H4 (cell line): ENCODE measurements at regions not wholly inside any gene's neighbourhood (a gene's known extent, or its start where the extent isn't known, plus 50 kb on each side); places are given as distances from the start of the nearest gene placed in this dataset.
"Not testable (repeated sequence)": the region's sequence is repeated elsewhere in the genome, so short reads cannot be mapped to it uniquely, and the experiment has no call there.

Experiments used
- DNase-seq: peaks from one replicate; pipeline ENCODE4 v3.0.0-alpha.2; 2015; ENCODE audit warnings: low spot score

GRCh38 chr22:34308101-34308500, 387.8 kb upstream of the LARGE1 start:
- no peak for DNase-seq

GRCh38 chr22:34319346-34319745, 399.1 kb upstream of the LARGE1 start:
- no peak for DNase-seq

GRCh38 chr22:34324763-34325162, 404.5 kb upstream of the LARGE1 start:
- no peak for DNase-seq

- DNase-seq, result no peak
Measured at GRCh38 chr22:34326901-34327300, 406.6 kb upstream of the LARGE1 start.

GRCh38 chr22:34330432-34330831, 410.2 kb upstream of the LARGE1 start:
- DNase-seq, result no peak

GRCh38 chr22:34333285-34333684, 413.0 kb upstream of the LARGE1 start:
- DNase-seq, result no peak

- DNase-seq, result no peak
Measured at GRCh38 chr22:34334893-34335292, 414.6 kb upstream of the LARGE1 start.

- no peak for DNase-seq
Measured at GRCh38 chr22:34344702-34345101, 424.4 kb upstream of the LARGE1 start.

GRCh38 chr22:34354071-34354817, 434.0 kb upstream of the LARGE1 start:
- DNase-seq, result no peak

- no peak for DNase-seq
Measured at GRCh38 chr22:34356481-34356880, 436.2 kb upstream of the LARGE1 start.

GRCh38 chr22:34370711-34371110, 450.4 kb upstream of the LARGE1 start:
- DNase-seq, result no peak

GRCh38 chr22:34379825-34380224, 459.5 kb upstream of the LARGE1 start:
- DNase-seq, result no peak

- no peak for DNase-seq
Measured at GRCh38 chr22:34380532-34380931, 460.3 kb upstream of the LARGE1 start.

GRCh38 chr22:34390400-34390799, 470.1 kb upstream of the LARGE1 start:
- no peak for DNase-seq

- DNase-seq, result peak; percentile 15
Measured at GRCh38 chr22:34395370-34395769, 475.1 kb upstream of the LARGE1 start.

GRCh38 chr22:34403667-34404066, 483.4 kb upstream of the LARGE1 start:
- DNase-seq, result no peak

- no peak for DNase-seq
Measured at GRCh38 chr22:34410111-34410510, 489.8 kb upstream of the LARGE1 start.

GRCh38 chr22:34414467-34415440, 494.5 kb upstream of the LARGE1 start:
- peak; percentile 62 for DNase-seq

GRCh38 chr22:34416022-34416860, 496.0 kb upstream of the LARGE1 start:
- DNase-seq, result no peak

GRCh38 chr22:34422948-34423347, 502.7 kb upstream of the LARGE1 start:
- DNase-seq, result not testable (repeated sequence)

GRCh38 chr22:34427436-34427835, 507.2 kb upstream of the LARGE1 start:
- DNase-seq, result no peak

GRCh38 chr22:34427841-34428240, 507.6 kb upstream of the LARGE1 start:
- no peak for DNase-seq
